HCT116 (cell line): ENCODE measurements at regions not wholly inside any gene's neighbourhood (a gene's known extent, or its start where the extent isn't known, plus 50 kb on each side); places are given as distances from the start of the nearest gene placed in this dataset.
A peak's percentile ranks its signal among the peaks of the same experiment; 100 is the strongest.

Source experiments
- ATAC-seq: fragments of 200-7000 bp; cut with Tn5 transposase; 2 replicates; pipeline ENCODE4 v1.9.1; 2020; ENCODE audit warnings: mild to moderate bottlenecking, moderate library complexity
- BruUV-seq: library from RNA; stranded (reverse); fragments of 400-500 nt; replicated peaks from 2 replicates; lab custom pipeline; 2021; lab: Mats Ljungman, UMichigan
- CTCF ChIA-PET: fragments of 300-600 bp; sonication (Branson Sonifier 250); formaldehyde crosslinking; loops from one replicate; lab custom pipeline; 2021; ENCODE audit warnings: antibody characterized with exemption; lab: Charles Lee
- POLR2A ChIA-PET: fragments of 300-600, 350-600 bp; sonication (Branson Sonifier 250); formaldehyde crosslinking; loops from one replicate; lab custom pipeline; 2021; ENCODE audit warnings: antibody characterized with exemption; lab: Charles Lee
- RAD21 ChIA-PET, 2 experiments: fragments of 300-600 bp; sonication (Branson Sonifier 250); formaldehyde crosslinking; loops; one replicate each; lab custom pipeline; 2023; ENCODE audit warnings: low total read pairs in 2 of 2; ENCODE audit not compliant: uncharacterized antibody in 2 of 2, unreplicated experiment in 2 of 2, low non-redundant PET in 1 of 2; lab: Charles Lee
- DNase-seq: peaks from one replicate; pipeline ENCODE4 v3.0.0-alpha.2; 2010; ENCODE audit warnings: low read depth, low spot score
- H2AFZ ChIP-seq: fragments of 200-600 bp; shearing (Covaris generic), sonication (generic); 2 replicates; pipeline ENCODE4 v1.6.1; 2017; ENCODE audit warnings: low read depth, mixed run types, mixed read lengths, antibody characterized with exemption, low read length; ENCODE audit not compliant: poor library complexity, severe bottlenecking
- H3K27ac ChIP-seq: 2 replicates; pipeline ENCODE4 v1.5.1; 2012; ENCODE audit warnings: low read depth, low read length
- H3K27me3 ChIP-seq: fragments of 200-600 bp; sonication (generic); 2 replicates; pipeline ENCODE4 v1.6.1; 2016; ENCODE audit warnings: mixed run types, low read length, mixed read lengths; ENCODE audit not compliant: insufficient read depth
- H3K36me3 ChIP-seq, 2 experiments: fragments of 200-500 bp in 1 of 2; fragments of 200-600 bp in 1 of 2; sonication (Bioruptor generic) in 1 of 2; sonication (generic) in 1 of 2; 2 replicates each; pipeline versions ENCODE4 v1.5.1 to v1.6.1; 2014 to 2016; ENCODE audit warnings: low read length in 2 of 2, inconsistent platforms in 1 of 2, mixed read lengths in 1 of 2, mixed run types in 1 of 2; ENCODE audit not compliant: insufficient read depth in 2 of 2, control insufficient read depth in 1 of 2
- H3K4me1 ChIP-seq, 2 experiments: fragments of 200-600 bp in 1 of 2; sonication (generic) in 1 of 2; 2 replicates each; pipeline versions ENCODE4 v1.5.1 to v1.6.1; 2012 to 2017; ENCODE audit warnings: low read length in 2 of 2, inconsistent platforms in 1 of 2, mild to moderate bottlenecking in 1 of 2, mixed read lengths in 1 of 2, mixed run types in 1 of 2, moderate library complexity in 1 of 2; ENCODE audit not compliant: insufficient read depth in 2 of 2, control insufficient read depth in 1 of 2
- H3K4me2 ChIP-seq: fragments of 200-600 bp; sonication (generic); 2 replicates; pipeline ENCODE4 v1.6.1; 2017; ENCODE audit warnings: mixed run types, low read length, mixed read lengths
- H3K4me3 ChIP-seq, 2 experiments: fragments of 200-600 bp in 1 of 2; sonication (generic) in 1 of 2; replicated peaks in 1 of 2; 2 replicates each; pipeline ENCODE4 v1.5.1; 2011 to 2016; ENCODE audit warnings: low read length in 2 of 2, control low read depth in 1 of 2, low read depth in 1 of 2, mild to moderate bottlenecking in 1 of 2, mixed read lengths in 1 of 2, mixed run types in 1 of 2
- H3K79me2 ChIP-seq: fragments of 200-600 bp; sonication (generic); 2 replicates; pipeline ENCODE4 v1.6.1; 2017; ENCODE audit warnings: mild to moderate bottlenecking, mixed run types, low read length, moderate library complexity, mixed read lengths; ENCODE audit not compliant: insufficient read depth
- H3K9ac ChIP-seq: fragments of 200-600 bp; sonication (generic); 2 replicates; pipeline ENCODE4 v1.6.1; 2016; ENCODE audit warnings: low read length, mixed read lengths
- H3K9me2 ChIP-seq: fragments of 200-600 bp; sonication (generic), shearing (Covaris generic); 2 replicates; pipeline ENCODE4 v1.6.1; 2017; ENCODE audit warnings: mixed run types, mild to moderate bottlenecking, moderate library complexity; ENCODE audit not compliant: insufficient read depth
- H3K9me3 ChIP-seq, 2 experiments: fragments of 200-500 bp in 1 of 2; fragments of 200-600 bp in 1 of 2; sonication (Bioruptor generic) in 1 of 2; sonication (generic) in 1 of 2; 2 replicates each; pipeline ENCODE4 v1.6.1; 2014 to 2017; ENCODE audit warnings: low read length in 2 of 2, mixed read lengths in 2 of 2, inconsistent platforms in 1 of 2, low read depth in 1 of 2, mild to moderate bottlenecking in 1 of 2, mixed run types in 1 of 2, moderate library complexity in 1 of 2; ENCODE audit not compliant: control insufficient read depth in 1 of 2, insufficient read depth in 1 of 2
- H4K20me1 ChIP-seq: fragments of 200-600 bp; sonication (generic), shearing (Covaris generic); 2 replicates; pipeline ENCODE4 v1.6.1; 2017; ENCODE audit warnings: mixed run types, mild to moderate bottlenecking, moderate library complexity; ENCODE audit not compliant: insufficient read depth
- CBX3 ChIP-seq: IDR thresholded peaks from 2 replicates; pipeline ENCODE4 v1.6.1; 2012; ENCODE audit warnings: low read depth
- POLR2A ChIP-seq: IDR thresholded peaks from 2 replicates; pipeline ENCODE4 v1.7.0; 2011; ENCODE audit warnings: borderline replicate concordance; ENCODE audit not compliant: insufficient read depth, insufficient read length; ENCODE audit errors: extremely low read depth
- RAD21 ChIP-seq: IDR thresholded peaks from 2 replicates; pipeline ENCODE4 v1.6.1; 2012; ENCODE audit warnings: low read depth, mild to moderate bottlenecking
- SRF ChIP-seq: IDR thresholded peaks from 2 replicates; pipeline ENCODE4 v1.6.1; 2012; ENCODE audit warnings: low read depth
- ZNF274 ChIP-seq: fragments of 200-500 bp; sonication (Bioruptor generic); IDR thresholded peaks from 2 replicates; pipeline ENCODE4 v1.6.1; 2014; ENCODE audit warnings: mild to moderate bottlenecking, low read depth, low read length, inconsistent platforms
- intact Hi-C: fragments of 100-400 bp; cut with micrococcal nuclease; formaldehyde crosslinking; loops from 2 replicates; pipeline ENCODE4 v1.10.0; 2022
- TF ChIP-seq, protein P1 (sequence below): IDR thresholded peaks from 2 replicates; pipeline ENCODE4 v1.6.1; 2012; ENCODE audit warnings: low read depth

DNA sequence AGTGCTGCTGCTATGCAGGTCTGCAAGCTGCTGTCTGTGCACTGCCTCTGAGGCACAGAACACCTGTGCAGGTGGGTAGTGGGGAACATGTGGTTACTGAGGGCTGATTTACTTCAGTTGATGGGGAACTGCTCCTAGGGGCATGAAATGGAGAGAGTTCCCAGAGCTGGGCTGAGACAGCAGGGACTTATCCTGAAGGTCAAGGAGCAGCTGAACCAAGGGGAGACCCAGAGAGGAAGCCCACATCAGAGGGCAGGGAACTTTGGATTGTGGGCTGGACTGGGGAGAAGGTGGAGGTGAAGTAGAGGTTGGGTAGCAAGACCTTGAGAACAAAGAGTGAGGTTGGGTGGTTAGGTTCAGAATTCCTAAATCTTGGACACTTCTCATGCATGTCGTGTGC is 311.9 kb downstream of the AACS start:
- Histone ChIP-seq H3K9me3 (no peaks in the 10 kb centered on the region), H2AFZ (no peak overlapping the region), H3K27ac (no peak overlapping the region), H3K79me2 (no peaks in the 10 kb centered on the region), H4K20me1 (no peaks in the 10 kb centered on the region), H3K9ac (no peak overlapping the region), H3K4me2 (no peak overlapping the region), H3K4me1 (no peaks in the 10 kb centered on the region), H3K9me2 (no peaks in the 10 kb centered on the region), H3K36me3 (no peaks in the 10 kb centered on the region), H3K27me3 (peaks cover 32% of the 10 kb centered on the region), H3K4me3 (no peak overlapping the region)
- POLR2A ChIA-PET, result no interaction called here
- TF ChIP-seq CBX3, result no peak
- BruUV-seq, result no TSS peak
- CTCF ChIA-PET, result no interaction called here
- intact Hi-C loops, result no loop called here
- DNase-seq, result no peak
- RAD21 ChIA-PET, result no interaction called here
- no peak for ATAC-seq

DNA sequence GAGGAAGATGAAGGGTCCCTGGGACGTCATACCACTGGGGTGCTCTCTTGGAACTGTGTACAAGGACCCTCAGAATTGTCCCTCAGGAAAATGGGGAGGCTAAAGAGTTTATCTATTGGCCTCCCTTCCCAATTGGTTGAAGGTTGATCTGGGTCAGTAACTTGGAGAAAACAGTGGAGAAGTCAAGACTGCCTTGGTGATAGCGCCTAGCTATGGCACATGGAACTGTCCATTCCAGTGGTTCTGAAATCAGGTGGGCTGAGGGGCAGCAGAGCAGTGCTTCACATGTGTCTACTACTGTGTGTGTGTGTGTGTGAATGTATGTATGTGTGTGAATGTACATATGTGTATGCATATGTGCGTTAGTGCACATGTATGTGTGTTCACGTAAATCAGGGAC is 316.1 kb downstream of the AACS start:
- H4K20me1 ChIP-seq, result no peaks in the 10 kb centered on the region
- POLR2A ChIA-PET, result no interaction called here
- TF ChIP-seq ZNF274, result no peak
- TF ChIP-seq RAD21, result no peak
- TF ChIP-seq SRF, result no peak
- TF ChIP-seq, protein P1, sequence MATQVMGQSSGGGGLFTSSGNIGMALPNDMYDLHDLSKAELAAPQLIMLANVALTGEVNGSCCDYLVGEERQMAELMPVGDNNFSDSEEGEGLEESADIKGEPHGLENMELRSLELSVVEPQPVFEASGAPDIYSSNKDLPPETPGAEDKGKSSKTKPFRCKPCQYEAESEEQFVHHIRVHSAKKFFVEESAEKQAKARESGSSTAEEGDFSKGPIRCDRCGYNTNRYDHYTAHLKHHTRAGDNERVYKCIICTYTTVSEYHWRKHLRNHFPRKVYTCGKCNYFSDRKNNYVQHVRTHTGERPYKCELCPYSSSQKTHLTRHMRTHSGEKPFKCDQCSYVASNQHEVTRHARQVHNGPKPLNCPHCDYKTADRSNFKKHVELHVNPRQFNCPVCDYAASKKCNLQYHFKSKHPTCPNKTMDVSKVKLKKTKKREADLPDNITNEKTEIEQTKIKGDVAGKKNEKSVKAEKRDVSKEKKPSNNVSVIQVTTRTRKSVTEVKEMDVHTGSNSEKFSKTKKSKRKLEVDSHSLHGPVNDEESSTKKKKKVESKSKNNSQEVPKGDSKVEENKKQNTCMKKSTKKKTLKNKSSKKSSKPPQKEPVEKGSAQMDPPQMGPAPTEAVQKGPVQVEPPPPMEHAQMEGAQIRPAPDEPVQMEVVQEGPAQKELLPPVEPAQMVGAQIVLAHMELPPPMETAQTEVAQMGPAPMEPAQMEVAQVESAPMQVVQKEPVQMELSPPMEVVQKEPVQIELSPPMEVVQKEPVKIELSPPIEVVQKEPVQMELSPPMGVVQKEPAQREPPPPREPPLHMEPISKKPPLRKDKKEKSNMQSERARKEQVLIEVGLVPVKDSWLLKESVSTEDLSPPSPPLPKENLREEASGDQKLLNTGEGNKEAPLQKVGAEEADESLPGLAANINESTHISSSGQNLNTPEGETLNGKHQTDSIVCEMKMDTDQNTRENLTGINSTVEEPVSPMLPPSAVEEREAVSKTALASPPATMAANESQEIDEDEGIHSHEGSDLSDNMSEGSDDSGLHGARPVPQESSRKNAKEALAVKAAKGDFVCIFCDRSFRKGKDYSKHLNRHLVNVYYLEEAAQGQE, result peak; percentile 48
- TF ChIP-seq POLR2A, result no peak
- H3K9ac ChIP-seq, result no peak overlapping the region
- H3K4me2 ChIP-seq, result no peak overlapping the region
- no peaks in the 10 kb centered on the region for H3K9me3 ChIP-seq
- BruUV-seq, result no TSS peak
- no peak overlapping the region for H2AFZ ChIP-seq
- RAD21 ChIA-PET, result no interaction called here
- no peak overlapping the region for H3K27ac ChIP-seq
- ATAC-seq (no peak), DNase-seq (no peak)
- peaks cover 3% of the 10 kb centered on the region; the same call in 1 of the 2 replicates for H3K27me3 ChIP-seq
- no peaks in the 10 kb centered on the region for H3K4me1 ChIP-seq
- H3K79me2 ChIP-seq, result no peaks in the 10 kb centered on the region
- CTCF ChIA-PET, result no interaction called here
- no peaks in the 10 kb centered on the region for H3K9me2 ChIP-seq
- H3K36me3 ChIP-seq, result no peaks in the 10 kb centered on the region
- H3K4me3 ChIP-seq, result no peak overlapping the region
- intact Hi-C loops, result no loop called here
